ENCODE measurements at regions not wholly inside any gene's neighbourhood (a gene's known extent, or its start where the extent isn't known, plus 50 kb on each side); places are given as distances from the start of the nearest gene placed in this dataset.

GRCh38 chr3:147509448-147509847 lies 100.3 kb downstream of the ZIC1 start:
- TF ChIP-seq CTCF (IDR thresholded peaks at IDR 0.05 in 8 of 11, conservative IDR thresholded peaks at IDR 0.05 in 3 of 11) (no peak), POLR2A (IDR thresholded peaks at IDR 0.05) (no peak)
